H1 (cell line): ENCODE measurements at regions not wholly inside any gene's neighbourhood (a gene's known extent, or its start where the extent isn't known, plus 50 kb on each side); places are given as distances from the start of the nearest gene placed in this dataset.

ENCODE experiments used
- CTCF ChIA-PET: fragments of 300-600 bp; sonication (Branson Sonifier 250); formaldehyde crosslinking; loops from one replicate; lab custom pipeline; 2021; ENCODE audit not compliant: partially characterized antibody; lab: Charles Lee
- POLR2A ChIA-PET: fragments of 300-600 bp; sonication (Branson Sonifier 250); formaldehyde crosslinking; loops from one replicate; lab custom pipeline; 2021; ENCODE audit warnings: inconsistent platforms; ENCODE audit not compliant: partially characterized antibody; lab: Charles Lee
- DNase-seq, 2 experiments: peaks; one replicate each; pipeline versions ENCODE4 v3.0.0 to v3.0.0-alpha.2; 2010 to 2022; ENCODE audit warnings: low spot score in 2 of 2, low read depth in 1 of 2, mixed read lengths in 1 of 2
- FAIRE-seq: peaks from 2 replicates; lab custom pipeline; 2011; peaks lifted over from hg19 to GRCh38; lab: Jason Lieb, UNC
- H2AFZ ChIP-seq: 2 replicates; pipeline ENCODE4 v1.8.1; 2012; ENCODE audit warnings: low read length, inconsistent platforms
- H2AK5ac ChIP-seq: 2 replicates; pipeline ENCODE4 v1.6.1; 2013; ENCODE audit warnings: low read depth, low read length
- H2BK120ac ChIP-seq: replicated peaks from 2 replicates; pipeline ENCODE3; 2013; ENCODE audit warnings: low read depth, low read length, inconsistent platforms
- H2BK12ac ChIP-seq: 2 replicates; pipeline ENCODE4 v1.6.1; 2013; ENCODE audit warnings: low read depth, low read length
- H2BK15ac ChIP-seq: 2 replicates; pipeline ENCODE4 v1.6.1; 2013; ENCODE audit warnings: low read length
- H2BK20ac ChIP-seq: 2 replicates; pipeline ENCODE4 v1.6.1; 2013; ENCODE audit warnings: low read length
- H2BK5ac ChIP-seq: 2 replicates; pipeline ENCODE4 v1.6.1; 2013; ENCODE audit warnings: low read depth, low read length
- H3K14ac ChIP-seq: 2 replicates; pipeline ENCODE4 v1.6.1; 2013; ENCODE audit warnings: inconsistent platforms; ENCODE audit not compliant: insufficient read length
- H3K18ac ChIP-seq: 2 replicates; pipeline ENCODE4 v1.6.1; 2013; ENCODE audit warnings: low read length; ENCODE audit errors: extremely low read depth
- H3K23ac ChIP-seq: 2 replicates; pipeline ENCODE4 v1.6.1; 2013; ENCODE audit warnings: inconsistent platforms; ENCODE audit not compliant: insufficient read length
- H3K23me2 ChIP-seq: 2 replicates; pipeline ENCODE4 v1.6.1; 2013; ENCODE audit warnings: low read depth, low read length
- H3K27ac ChIP-seq: 2 replicates; pipeline ENCODE4 v1.6.1; 2011; ENCODE audit warnings: low read depth, low read length, inconsistent platforms
- H3K27me3 ChIP-seq, 4 experiments: replicated peaks in 1 of 4; 1 replicate in 1 of 4; 2 replicates in 3 of 4; pipeline versions ENCODE4 v1.6.1 to v1.8.1; 2011 to 2013; ENCODE audit warnings: low read length in 3 of 4, mild to moderate bottlenecking in 3 of 4, inconsistent platforms in 2 of 4, mixed read lengths in 2 of 4, moderate library complexity in 1 of 4; ENCODE audit not compliant: control insufficient read depth in 3 of 4, insufficient read depth in 3 of 4; ENCODE audit errors: extremely low read depth in 1 of 4
- H3K36me3 ChIP-seq, 4 experiments: 2 replicates each; pipeline versions ENCODE4 v1.6.1 to v1.8.1; 2011 to 2013; ENCODE audit warnings: mild to moderate bottlenecking in 4 of 4, low read length in 3 of 4, moderate library complexity in 2 of 4, control low read depth in 1 of 4, inconsistent platforms in 1 of 4; ENCODE audit not compliant: insufficient read depth in 4 of 4, control insufficient read depth in 2 of 4
- H3K4ac ChIP-seq: replicated peaks from 2 replicates; pipeline ENCODE3; 2013; ENCODE audit warnings: low read length, low read depth, mixed read lengths, inconsistent platforms; ENCODE audit not compliant: insufficient read length
- H3K4me1 ChIP-seq, 4 experiments: replicated peaks in 1 of 4; 1 replicate in 1 of 4; 2 replicates in 3 of 4; pipeline versions ENCODE4 v1.6.1 to v1.8.1; 2011 to 2013; ENCODE audit warnings: low read length in 3 of 4, inconsistent platforms in 2 of 4, mixed read lengths in 1 of 4; ENCODE audit not compliant: insufficient read depth in 4 of 4, control insufficient read depth in 3 of 4
- H3K4me2 ChIP-seq, 2 experiments: 2 replicates each; pipeline versions ENCODE4 v1.6.1 to v1.8.1; 2011 to 2013; ENCODE audit warnings: low read depth in 2 of 2, low read length in 2 of 2, control low read depth in 1 of 2, inconsistent platforms in 1 of 2, mild to moderate bottlenecking in 1 of 2; ENCODE audit not compliant: insufficient read depth in 1 of 2
- H3K4me3 ChIP-seq, 4 experiments: fragments of 200-600, 300-600 bp in 1 of 4; sonication (generic), shearing (Covaris generic), sonication (Bioruptor Twin) in 1 of 4; 2 replicates each; pipeline versions ENCODE4 v1.5.1 to v1.8.1; 2011 to 2016; ENCODE audit warnings: low read length in 4 of 4, low read depth in 3 of 4, control low read depth in 2 of 4, inconsistent platforms in 2 of 4, mild to moderate bottlenecking in 2 of 4, mixed read lengths in 1 of 4, moderate library complexity in 1 of 4; ENCODE audit not compliant: insufficient read depth in 2 of 4; ENCODE audit errors: extremely low read depth in 1 of 4
- H3K56ac ChIP-seq: replicated peaks from 2 replicates; pipeline ENCODE3; 2013; ENCODE audit warnings: low read depth, mild to moderate bottlenecking, mixed read lengths, low read length, inconsistent platforms; ENCODE audit not compliant: insufficient read length
- H3K79me1 ChIP-seq: 2 replicates; pipeline ENCODE4 v1.6.1; 2013; ENCODE audit warnings: low read depth, low read length, control low read depth
- H3K79me2 ChIP-seq, 2 experiments: 2 replicates each; pipeline versions ENCODE4 v1.6.1 to v1.8.1; 2012 to 2013; ENCODE audit warnings: low read length in 2 of 2, mild to moderate bottlenecking in 2 of 2, inconsistent platforms in 1 of 2; ENCODE audit not compliant: insufficient read depth in 2 of 2, control insufficient read depth in 1 of 2
- H3K9ac ChIP-seq, 4 experiments: replicated peaks in 1 of 4; 1 replicate in 1 of 4; 2 replicates in 3 of 4; pipeline versions ENCODE4 v1.6.1 to v1.8.1; 2011 to 2013; ENCODE audit warnings: low read depth in 3 of 4, low read length in 3 of 4, control low read depth in 2 of 4, mild to moderate bottlenecking in 2 of 4, moderate library complexity in 2 of 4, inconsistent platforms in 1 of 4; ENCODE audit errors: extremely low read depth in 1 of 4
- H3K9me3 ChIP-seq, 2 experiments: 2 replicates each; pipeline versions ENCODE4 v1.6.1 to v1.8.1; 2012 to 2013; ENCODE audit warnings: mild to moderate bottlenecking in 2 of 2, moderate library complexity in 2 of 2, control low read depth in 1 of 2, inconsistent platforms in 1 of 2, low read depth in 1 of 2, low read length in 1 of 2, mixed read lengths in 1 of 2; ENCODE audit not compliant: insufficient read depth in 2 of 2
- H4K20me1 ChIP-seq, 2 experiments: replicated peaks in 1 of 2; 2 replicates each; pipeline versions ENCODE3 to v1.8.1; 2011 to 2013; ENCODE audit warnings: inconsistent platforms in 2 of 2, low read length in 2 of 2, mild to moderate bottlenecking in 1 of 2; ENCODE audit not compliant: insufficient read depth in 2 of 2, control insufficient read depth in 1 of 2
- H4K5ac ChIP-seq: 2 replicates; pipeline ENCODE4 v1.6.1; 2013; ENCODE audit warnings: low read length, low read depth, mixed read lengths, inconsistent platforms; ENCODE audit not compliant: insufficient read length
- H4K8ac ChIP-seq: 2 replicates; pipeline ENCODE4 v1.8.0; 2013; ENCODE audit warnings: mild to moderate bottlenecking, moderate library complexity, low read length, inconsistent platforms; ENCODE audit not compliant: insufficient read depth; ENCODE audit errors: extremely low read depth
- H4K91ac ChIP-seq: replicated peaks from 2 replicates; pipeline ENCODE3; 2013; ENCODE audit warnings: low read length, mixed read lengths, inconsistent platforms; ENCODE audit not compliant: insufficient read length
- EZH2 ChIP-seq: fragments of 200-600 bp; sonication (generic); IDR thresholded peaks from 2 replicates; pipeline ENCODE4 v1.7.1; 2012; ENCODE audit warnings: low read depth, mild to moderate bottlenecking, moderate library complexity, low read length, inconsistent platforms; ENCODE audit not compliant: severe bottlenecking
- GTF2F1 ChIP-seq: IDR thresholded peaks from 2 replicates; pipeline ENCODE4 v1.6.1; 2012; ENCODE audit warnings: low read depth, low read length, improper control_type of control experiment, borderline replicate concordance
- JUN ChIP-seq: IDR thresholded peaks from 2 replicates; pipeline ENCODE4 v1.6.1; 2011; ENCODE audit warnings: low read depth, mild to moderate bottlenecking, improper control_type of control experiment, low read length
- POLR2A ChIP-seq, 2 experiments: IDR thresholded peaks; 1 replicate in 1 of 2; 2 replicates in 1 of 2; pipeline ENCODE4 v1.6.1; 2011; ENCODE audit warnings: low read depth in 2 of 2, low read length in 2 of 2, mild to moderate bottlenecking in 2 of 2; ENCODE audit errors: control extremely low read depth in 1 of 2
- RNF2 ChIP-seq: fragments of 200-900, 300-1000 bp; sonication (generic); IDR thresholded peaks from 2 replicates; pipeline ENCODE4 v1.7.1; 2016; ENCODE audit warnings: borderline replicate concordance, low read depth, mild to moderate bottlenecking, antibody characterized with exemption, low read length; ENCODE audit not compliant: poor library complexity, severe bottlenecking; ENCODE audit errors: missing control alignments
- SIN3A ChIP-seq, 2 experiments: IDR thresholded peaks in 1 of 2; conservative IDR thresholded peaks in 1 of 2; 2 replicates each; pipeline ENCODE4 v1.6.1; 2011 to 2012; ENCODE audit warnings: low read length in 2 of 2, improper control_type of control experiment in 1 of 2, low read depth in 1 of 2, mild to moderate bottlenecking in 1 of 2
- SP2 ChIP-seq: IDR thresholded peaks from 2 replicates; pipeline ENCODE4 v1.6.1; 2012; ENCODE audit warnings: mild to moderate bottlenecking, low read length, inconsistent platforms
- SP4 ChIP-seq: IDR thresholded peaks from 2 replicates; pipeline ENCODE4 v1.6.1; 2012; ENCODE audit warnings: low read length, inconsistent platforms
- USF2 ChIP-seq: IDR thresholded peaks from 2 replicates; pipeline ENCODE4 v1.6.1; 2011; ENCODE audit warnings: low read length, improper control_type of control experiment
- WGBS, 2 experiments: shearing (Covaris generic) in 1 of 2; methylation state at CpG; one replicate each; pipeline versions ENCODE4 v1.1.6 to v1.1.7; 2013 to 2015; ENCODE audit warnings: low lambda C conversion rate in 2 of 2, mixed read lengths in 2 of 2, inconsistent platforms in 1 of 2, low coverage in 1 of 2, missing lambda C conversion rate in 1 of 2; ENCODE audit not compliant: insufficient replicate concordance in 2 of 2, insufficient coverage in 1 of 2, insufficient read length in 1 of 2; ENCODE audit errors: extremely low coverage in 1 of 2, missing lambda C conversion rate in 1 of 2; 5-methylcytosine and 5-hydroxymethylcytosine counted together
- TF ChIP-seq, protein P1 (sequence below): IDR thresholded peaks from 2 replicates; pipeline ENCODE4 v1.6.1; 2011; ENCODE audit warnings: low read depth, mild to moderate bottlenecking, low read length; ENCODE audit not compliant: insufficient read depth

- no peak overlapping the region for H3K23ac ChIP-seq
- no peak overlapping the region for H2BK20ac ChIP-seq
- DNase-seq (no peak), FAIRE-seq (no peak)
- H2BK12ac ChIP-seq = no peak overlapping the region
- H3K27ac ChIP-seq = no peak overlapping the region
- 98% methylated on average over 3 of the region's 3 CpGs; no CpG with 5 or more reads in 1 of the 2 experiments for WGBS, 2 experiments
- no peaks in the 10 kb centered on the region for H3K23me2 ChIP-seq
- no peak overlapping the region for H3K14ac ChIP-seq
- H2AFZ ChIP-seq = no peak overlapping the region
- no peaks in the 10 kb centered on the region for H4K20me1 ChIP-seq
- no peaks in the 10 kb centered on the region for H3K79me2 ChIP-seq
- no peak overlapping the region for H2BK5ac ChIP-seq
- no peak overlapping the region for H3K56ac ChIP-seq
- H3K4me3 ChIP-seq = no peak overlapping the region
- H3K27me3 ChIP-seq = no peaks in the 10 kb centered on the region
- no peak overlapping the region for H3K18ac ChIP-seq
- no peaks in the 10 kb centered on the region for H3K36me3 ChIP-seq
- CTCF ChIA-PET = no interaction called here
- H4K8ac ChIP-seq = no peak overlapping the region
- no peak overlapping the region for H2BK15ac ChIP-seq
- no peak overlapping the region for H2AK5ac ChIP-seq
- H3K4ac ChIP-seq = no peak overlapping the region
- POLR2A ChIA-PET = no interaction called here
- no peak overlapping the region for H4K91ac ChIP-seq
- H3K9me3 ChIP-seq = no peaks in the 10 kb centered on the region
- no peak overlapping the region for H3K9ac ChIP-seq
- no peak overlapping the region for H3K4me2 ChIP-seq
- H2BK120ac ChIP-seq = no peak overlapping the region
- H4K5ac ChIP-seq = no peak overlapping the region
- no peaks in the 10 kb centered on the region for H3K79me1 ChIP-seq
- H3K4me1 ChIP-seq = no peaks in the 10 kb centered on the region
- TF ChIP-seq USF2 = no peak
- TF ChIP-seq SP2 = no peak
- TF ChIP-seq SIN3A (conservative IDR thresholded peaks at IDR 0.05 in 1 of 2, IDR thresholded peaks at IDR 0.05 in 1 of 2; ENCODE audit: low read depth in 1 of 2, low read length in 2 of 2) = no peak
- TF ChIP-seq POLR2A (IDR thresholded peaks at IDR 0.05; ENCODE audit: control extremely low read depth in 1 of 2, low read depth in 2 of 2, low read length in 2 of 2) = no peak
- no peak for TF ChIP-seq SP4
- TF ChIP-seq, protein P1, sequence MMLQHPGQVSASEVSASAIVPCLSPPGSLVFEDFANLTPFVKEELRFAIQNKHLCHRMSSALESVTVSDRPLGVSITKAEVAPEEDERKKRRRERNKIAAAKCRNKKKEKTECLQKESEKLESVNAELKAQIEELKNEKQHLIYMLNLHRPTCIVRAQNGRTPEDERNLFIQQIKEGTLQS = no peak
- no peak for TF ChIP-seq EZH2
- TF ChIP-seq GTF2F1 = no peak
- TF ChIP-seq RNF2 = no peak
- no peak for TF ChIP-seq JUN
Observed at GRCh38 chr1:195590649-195591048, 1017.6 kb downstream of the KCNT2 start.
